Fibroblast of skin of right biceps (primary cell): ENCODE measurements at regions not wholly inside any gene's neighbourhood (a gene's known extent, or its start where the extent isn't known, plus 50 kb on each side); places are given as distances from the start of the nearest gene placed in this dataset.
"Not testable (repeated sequence)": the region's sequence is repeated elsewhere in the genome, so short reads cannot be mapped to it uniquely, and the experiment has no call there.

Experiments used
- DNase-seq: peaks from one replicate; pipeline ENCODE4 v3.0.0-alpha.2; 2013

- not testable (repeated sequence) for DNase-seq
Observed at GRCh38 chrX:35221391-35221790, 278.8 kb downstream of the FAM47B start.

DNA sequence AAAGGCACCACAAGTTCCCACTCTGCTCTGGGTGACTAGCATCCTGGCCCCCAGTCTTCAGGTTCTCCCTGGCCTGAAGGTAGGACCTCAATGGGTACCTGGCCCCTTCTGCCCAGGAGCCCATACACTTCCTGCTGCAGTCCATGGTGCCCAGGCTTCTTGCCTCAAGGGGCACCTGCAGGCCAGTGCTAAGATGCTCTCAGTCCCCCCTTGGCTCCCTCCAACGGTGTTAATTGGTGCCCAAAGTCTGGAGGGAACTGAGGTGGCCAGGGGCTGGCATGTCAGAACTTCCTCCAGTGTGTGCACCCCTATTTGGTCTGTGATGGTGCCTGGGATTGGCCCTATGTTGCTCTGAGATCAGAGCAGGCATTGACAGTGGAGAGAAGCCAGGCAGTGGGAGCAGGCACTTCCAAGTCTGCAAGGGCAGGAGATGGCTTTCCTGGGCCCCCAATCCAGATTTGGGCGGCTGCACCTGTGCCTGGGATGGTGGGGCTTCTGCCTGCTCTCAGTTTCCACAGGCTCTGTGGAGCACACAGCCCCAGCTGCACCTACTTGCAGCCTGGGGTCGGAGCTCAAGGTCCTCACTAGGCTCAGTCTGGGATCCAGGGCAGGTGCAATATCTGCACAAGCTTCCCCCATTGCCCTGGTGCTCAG lies 301.6 kb downstream of the FAM47B start:
- DNase-seq: no peak

DNA sequence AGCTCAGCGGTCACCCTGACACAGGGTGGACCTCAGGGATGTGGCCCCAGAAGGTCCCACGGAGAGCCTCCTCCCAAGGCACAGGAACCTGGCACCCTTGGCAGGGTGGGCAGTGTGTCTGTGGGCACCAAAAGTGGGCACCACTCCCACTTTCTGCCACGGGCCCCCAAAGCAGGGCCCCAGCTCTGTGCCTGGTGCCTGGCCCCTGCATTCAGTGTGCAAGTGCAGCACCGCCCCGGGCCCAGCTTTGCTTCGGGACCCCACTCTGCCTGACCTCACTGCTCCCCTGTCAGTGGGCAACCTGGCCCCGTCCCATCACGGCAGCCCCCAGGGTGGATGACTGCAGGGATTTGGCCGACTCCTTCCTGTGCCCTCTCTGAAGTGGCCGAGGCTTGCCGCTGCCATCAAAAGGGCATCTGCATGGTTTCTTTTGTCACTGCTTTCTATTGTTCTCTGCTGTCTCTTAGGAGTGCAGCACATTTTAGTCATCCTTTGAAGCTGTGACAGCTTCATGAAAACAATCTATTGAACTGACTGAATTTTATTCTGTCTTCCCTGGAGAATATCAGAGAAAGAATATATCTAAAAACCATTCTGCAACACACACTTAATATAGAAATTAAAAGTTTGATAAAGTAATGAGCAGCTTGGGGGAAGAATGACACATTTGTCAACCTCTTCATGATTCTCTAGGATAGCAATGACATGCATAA lies 302.4 kb downstream of the FAM47B start:
- no peak for DNase-seq

GRCh38 chrX:35251226-35251625 lies 308.6 kb downstream of the FAM47B start:
- no peak for DNase-seq

DNA sequence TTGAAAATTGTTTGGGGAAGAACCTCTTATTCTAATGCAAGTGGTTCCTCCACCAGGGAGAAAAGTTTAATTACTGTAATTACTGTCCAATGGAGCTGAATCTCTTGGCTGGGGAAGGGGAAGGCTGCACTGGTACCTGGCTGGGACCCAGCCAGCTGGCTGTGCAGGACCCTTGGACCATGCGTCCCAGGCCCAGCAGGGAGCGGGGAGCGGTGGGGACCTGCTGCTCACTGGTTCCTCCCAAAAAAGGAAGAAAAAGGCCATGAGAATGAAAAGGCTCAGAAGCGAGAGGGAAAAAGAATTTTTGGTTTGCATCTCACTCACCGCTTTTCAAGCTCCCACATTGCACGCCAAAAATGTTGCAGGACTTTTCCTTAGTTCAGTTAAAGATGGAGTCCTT lies 333.5 kb downstream of the FAM47B start:
- DNase-seq: no peak

DNA sequence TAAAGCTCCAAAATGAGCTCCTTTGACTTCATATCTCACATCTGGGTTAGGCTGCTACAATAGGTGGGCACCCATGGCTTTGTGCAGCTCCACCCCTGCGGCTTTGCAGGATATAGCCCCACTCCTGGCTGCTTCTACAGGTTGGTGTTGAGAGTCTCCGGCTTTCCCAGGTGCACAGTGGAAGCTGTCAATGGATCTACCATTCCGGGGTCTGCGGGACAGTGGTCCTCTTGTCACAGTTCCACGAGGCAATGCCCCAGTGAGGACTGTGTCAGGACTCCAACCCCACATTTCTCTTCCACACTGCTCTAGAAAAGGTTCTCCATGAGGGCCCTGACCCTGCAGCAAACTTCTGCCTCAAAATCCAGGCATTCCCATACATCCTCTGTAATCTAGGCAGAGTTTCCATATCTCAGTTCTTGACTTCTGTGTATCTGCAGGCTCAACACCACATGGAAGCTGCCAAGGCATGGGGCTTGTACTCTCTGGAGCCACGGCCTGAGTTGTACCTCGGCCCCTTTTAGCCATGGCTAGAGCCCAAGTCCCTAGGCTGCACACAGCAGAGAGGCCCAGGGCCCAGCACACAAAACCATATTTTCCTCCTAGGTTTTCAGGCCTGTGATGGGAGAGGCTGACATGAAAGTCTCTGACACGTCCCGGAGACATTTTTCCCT lies 342.8 kb downstream of the FAM47B start:
- DNase-seq: no peak

DNA sequence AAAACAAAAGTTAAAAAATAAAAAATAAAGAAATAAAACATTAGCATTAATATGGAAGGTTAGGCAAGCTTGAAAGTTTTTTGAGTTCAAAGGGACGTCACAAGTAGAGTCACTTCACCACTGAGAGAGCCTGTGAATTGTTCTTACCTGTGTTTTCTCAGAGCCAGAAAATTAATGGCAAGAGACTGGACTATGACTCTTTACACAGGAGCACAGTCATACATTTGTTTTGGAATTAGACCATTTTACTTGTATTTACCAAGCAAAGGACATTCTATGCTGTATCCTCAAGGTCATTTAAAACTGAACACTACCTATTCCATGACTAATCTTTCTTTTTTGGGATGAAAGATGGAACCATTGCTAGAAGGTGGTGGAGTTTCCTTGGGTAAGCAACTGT lies 346.1 kb downstream of the FAM47B start:
- no peak for DNase-seq

- no peak for DNase-seq
Observed at GRCh38 chrX:35289952-35290351, 347.4 kb downstream of the FAM47B start.

DNA sequence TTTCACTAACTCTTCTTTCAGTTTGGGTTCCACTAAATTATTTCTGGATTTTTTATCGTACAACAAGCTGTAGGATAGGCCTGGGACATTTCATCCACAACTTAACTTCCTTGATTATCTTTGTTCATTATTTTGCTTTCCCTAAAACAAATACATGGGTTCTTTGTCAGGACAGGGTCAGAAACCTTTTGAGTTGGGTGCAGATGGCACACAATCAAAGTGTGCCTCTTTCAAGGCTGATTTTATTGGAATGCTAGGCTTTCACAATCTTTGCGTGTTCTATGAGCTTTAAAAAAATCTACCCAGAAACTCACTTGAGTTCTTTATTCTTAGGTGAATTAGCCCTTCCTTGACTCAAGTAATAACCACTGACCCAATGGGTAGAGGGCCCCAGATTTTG lies 348.4 kb downstream of the FAM47B start:
- no peak for DNase-seq

DNA sequence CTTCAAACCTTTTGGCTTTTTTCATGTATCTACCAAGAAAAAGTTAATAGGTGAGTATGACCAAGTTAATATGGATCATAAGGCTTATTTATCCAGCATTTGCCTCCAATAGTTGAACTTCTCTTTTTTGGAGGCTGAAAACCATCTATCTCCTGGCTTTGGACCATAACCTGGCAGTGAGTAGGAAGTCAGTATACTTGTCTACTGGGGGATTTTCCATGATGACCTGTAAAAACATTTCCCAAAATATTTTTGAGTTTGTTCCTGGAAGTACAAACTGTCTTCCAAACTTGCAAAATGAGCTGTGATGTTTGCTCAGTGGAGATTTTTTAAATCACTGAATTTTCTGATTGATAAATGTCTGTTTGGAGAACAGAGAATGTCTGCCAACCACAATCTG lies 349.9 kb downstream of the FAM47B start:
- DNase-seq: no peak

DNA sequence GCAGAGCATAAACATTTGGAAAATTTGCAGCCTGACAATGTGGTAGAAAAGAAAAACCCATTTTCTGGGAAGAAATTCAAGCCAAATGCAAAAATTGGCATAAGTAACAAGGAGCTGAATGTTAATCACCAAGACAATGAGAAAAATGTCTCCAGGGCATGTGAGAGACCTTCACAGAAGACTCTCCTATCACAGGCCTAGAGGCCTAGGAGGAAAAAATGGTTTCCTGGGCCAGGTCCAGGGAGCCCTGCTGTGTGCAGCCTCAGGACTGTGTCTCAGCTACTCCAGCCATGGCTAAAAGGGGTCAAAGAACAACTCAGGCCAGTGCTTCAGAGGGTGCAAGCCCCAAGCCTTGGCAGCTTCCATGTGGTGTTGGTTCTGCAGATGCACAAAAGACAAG lies 362.4 kb downstream of the FAM47B start:
- DNase-seq: not testable (repeated sequence)

GRCh38 chrX:35339796-35340195 lies 397.2 kb downstream of the FAM47B start:
- DNase-seq: no peak

DNA sequence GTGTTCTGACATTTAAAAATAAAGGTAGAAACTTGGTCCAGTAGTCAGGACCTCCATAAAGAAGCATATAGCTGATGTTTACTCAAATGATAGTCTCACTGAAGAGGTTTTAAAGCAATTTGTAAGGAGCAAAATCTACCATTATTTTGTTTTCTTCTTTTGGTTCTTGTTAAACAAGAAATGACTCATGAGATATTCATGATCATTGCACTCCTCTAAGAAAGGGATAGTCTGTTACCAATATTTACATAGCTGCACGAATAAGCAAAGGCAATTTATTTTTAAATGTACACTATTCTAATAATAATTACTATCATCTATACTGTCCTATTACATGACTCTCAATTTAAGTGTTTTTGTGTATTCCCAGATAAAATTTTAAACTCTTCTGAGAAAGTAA lies 397.9 kb downstream of the FAM47B start:
- no peak for DNase-seq

DNA sequence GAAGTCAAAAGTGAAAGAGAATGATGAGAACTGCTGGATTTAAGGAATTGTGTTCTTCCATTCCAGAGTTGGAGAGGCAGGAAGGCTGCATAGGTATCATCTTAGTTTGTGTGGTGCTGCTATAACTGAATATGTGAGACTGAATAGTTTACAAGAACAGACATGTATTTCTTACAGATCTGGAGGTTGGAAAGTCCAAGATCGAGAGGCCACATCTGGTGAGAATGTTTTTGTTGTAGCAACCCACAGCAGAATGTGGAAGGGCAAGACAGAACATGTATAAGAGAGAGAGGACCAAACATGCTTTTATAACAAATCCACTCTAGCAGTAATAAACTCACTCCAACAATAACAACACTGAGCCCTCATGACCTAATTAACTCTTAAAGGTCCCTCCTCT lies 408.6 kb downstream of the FAM47B start:
- DNase-seq: no peak

- DNase-seq: no peak
Observed at GRCh38 chrX:35351795-35352483, 409.3 kb downstream of the FAM47B start.

- DNase-seq: no peak
Observed at GRCh38 chrX:35357656-35358055, 415.1 kb downstream of the FAM47B start.

DNA sequence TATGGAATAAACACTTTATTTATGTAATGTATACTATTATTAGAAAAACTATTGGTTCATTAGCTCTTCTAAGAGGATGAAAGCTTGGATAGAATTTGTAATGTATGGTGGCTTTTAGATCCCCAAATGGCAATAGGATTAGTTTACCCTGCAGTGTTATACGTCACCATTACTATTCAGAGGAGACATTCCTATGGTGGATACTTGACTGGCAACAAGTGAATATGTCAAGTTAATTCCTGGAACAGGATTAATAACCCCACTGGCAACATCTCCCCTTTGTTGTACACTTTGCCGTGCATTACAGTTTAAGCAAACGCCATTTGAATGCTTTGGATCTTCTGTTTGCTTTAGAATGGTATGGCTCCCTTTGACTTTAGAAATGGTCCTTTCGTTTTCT lies 420.3 kb downstream of the FAM47B start:
- DNase-seq: no peak

DNA sequence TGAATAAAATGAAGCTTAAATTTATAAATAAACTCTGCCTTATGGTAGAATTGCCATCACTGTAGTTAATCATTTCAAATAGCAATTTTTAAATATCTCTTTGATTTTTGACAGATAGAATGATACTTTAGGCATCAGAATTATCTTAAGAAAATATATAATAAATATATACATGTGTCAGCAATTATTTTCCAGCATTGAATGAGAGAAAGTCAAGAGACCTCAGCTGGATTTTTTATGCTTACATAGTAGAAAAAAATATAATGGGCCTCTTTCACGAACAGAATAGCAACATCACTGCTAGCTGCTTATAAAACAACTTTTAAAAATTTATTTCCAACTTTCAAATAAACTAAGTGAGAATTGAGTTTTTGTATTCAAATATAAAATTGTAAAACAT lies 424.0 kb upstream of the MAGEB16 start:
- no peak for DNase-seq

DNA sequence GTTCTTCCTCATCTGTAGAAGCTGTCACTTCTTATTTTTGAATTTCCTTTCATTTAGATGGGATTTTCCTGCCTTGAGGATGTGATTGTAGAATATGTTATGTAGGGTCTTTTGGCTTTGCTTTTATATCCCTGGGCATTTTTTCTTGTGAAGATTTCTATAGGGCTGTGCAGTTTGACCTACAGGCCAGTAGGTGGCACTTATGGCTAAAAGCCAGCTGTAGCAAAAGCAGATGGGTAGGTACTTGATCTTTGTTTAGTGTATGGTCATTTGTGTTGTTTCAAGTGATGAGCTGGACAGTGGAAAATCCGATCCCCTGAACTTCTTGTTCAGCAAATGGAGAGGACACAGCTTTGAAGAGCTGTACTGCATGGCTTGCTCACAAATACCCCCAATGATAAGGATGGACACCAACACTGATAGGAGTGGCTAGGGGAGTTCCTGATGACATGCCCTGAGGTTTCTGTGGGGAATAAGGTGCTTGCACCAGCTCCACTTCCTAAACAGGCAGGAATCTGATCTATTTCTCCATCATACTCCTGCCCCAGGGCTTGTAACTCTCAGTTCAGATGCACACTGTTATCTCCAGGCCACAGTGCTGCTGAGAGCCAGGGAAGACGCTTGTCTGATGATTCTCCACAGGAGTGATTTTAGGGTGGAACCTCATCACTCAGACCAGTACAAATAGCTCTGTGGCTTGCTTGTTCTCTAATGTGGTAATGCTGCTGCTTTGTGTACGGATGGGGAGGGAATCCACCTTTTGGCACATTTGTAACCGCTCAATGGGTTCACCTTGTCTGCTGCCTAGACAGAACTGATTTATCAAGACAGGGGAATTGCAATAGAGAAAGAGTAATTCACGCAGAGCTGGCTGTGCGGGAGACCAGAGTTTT lies 417.1 kb upstream of the MAGEB16 start:
- DNase-seq: peak; percentile 7

DNA sequence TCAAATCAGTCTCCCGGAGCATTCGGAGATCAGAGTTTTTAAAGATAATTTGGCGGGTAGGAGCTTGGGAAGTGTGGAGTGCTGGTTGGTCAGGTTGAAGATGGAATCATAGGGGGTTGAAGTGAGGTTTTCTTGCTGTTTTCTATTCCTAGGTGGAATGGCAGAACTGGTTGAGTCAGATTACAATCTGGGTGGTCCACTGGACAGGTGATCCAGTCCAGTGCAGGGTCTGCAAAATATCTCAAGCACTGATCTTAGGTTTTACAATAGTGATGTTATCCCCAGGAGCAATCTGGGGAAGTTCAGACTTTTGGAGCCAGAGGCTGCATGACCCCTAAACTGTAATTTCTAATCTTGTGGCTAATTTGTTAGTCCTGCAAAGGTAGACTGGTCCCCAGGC lies 416.4 kb upstream of the MAGEB16 start:
- DNase-seq: not testable (repeated sequence)

DNA sequence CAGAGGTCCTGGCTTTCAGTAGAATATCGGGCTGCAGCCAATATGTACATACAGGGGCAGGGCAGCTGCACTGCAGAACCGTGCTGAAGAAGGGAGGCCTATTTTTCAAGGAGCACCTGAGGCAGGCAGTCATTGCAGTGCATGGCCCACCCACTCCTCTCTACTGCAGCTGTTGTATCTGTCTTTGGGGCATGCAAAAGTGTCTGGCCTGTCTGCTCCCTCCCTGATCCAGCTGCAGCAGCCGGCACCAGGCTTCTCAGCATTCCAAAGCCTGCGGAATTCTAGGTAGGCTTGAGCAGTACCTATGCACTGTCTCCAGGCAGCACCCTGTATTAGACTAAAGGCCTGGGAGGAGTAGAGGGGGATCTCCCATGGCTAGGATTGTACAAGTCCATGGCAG lies 415.2 kb upstream of the MAGEB16 start:
- no peak for DNase-seq

DNA sequence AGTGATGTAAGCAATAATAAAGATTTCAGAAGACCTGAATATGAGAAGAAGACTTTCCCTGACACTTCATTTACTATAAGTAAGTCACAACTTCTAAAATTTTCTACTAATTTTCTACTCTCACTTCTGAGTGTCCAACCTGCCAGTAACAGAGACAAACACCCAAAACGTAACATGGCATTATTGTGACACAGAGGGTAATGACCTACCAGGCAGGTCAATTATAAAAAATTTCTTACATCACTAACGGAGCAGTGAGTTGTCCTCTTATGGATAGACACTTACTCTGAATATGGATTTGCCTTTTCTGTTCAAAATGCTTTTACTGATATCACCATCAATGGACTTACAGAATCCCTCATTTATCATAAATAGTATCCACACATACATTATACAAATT lies 405.9 kb upstream of the MAGEB16 start:
- no peak for DNase-seq

DNA sequence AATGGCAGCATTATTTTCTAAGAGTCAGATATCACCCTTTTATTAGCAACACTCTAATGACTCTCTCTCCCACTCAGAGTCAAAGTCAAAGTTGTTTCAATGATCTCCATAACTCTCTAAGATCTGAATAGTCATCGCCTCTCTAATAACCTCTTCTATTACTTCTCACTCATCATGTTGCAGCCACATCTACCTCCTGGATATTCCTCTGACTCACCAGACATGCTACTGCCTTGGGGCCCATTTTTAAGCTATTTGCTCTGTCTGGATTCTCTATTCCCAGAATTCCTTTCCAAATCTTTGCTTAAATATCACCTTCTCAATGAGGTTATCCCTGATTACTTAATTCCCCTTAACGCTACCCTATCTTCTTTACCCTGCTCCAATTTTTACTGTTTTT lies 391.8 kb upstream of the MAGEB16 start:
- DNase-seq: no peak
